Peyer's patch (tissue), 4 donors: ENCODE measurements at regions not wholly inside any gene's neighbourhood (a gene's known extent, or its start where the extent isn't known, plus 50 kb on each side); places are given as distances from the start of the nearest gene placed in this dataset.

Experiments used
- DNase-seq, 3 donors: peaks; one replicate each; pipeline ENCODE4 v3.0.0-alpha.2; 2017 to 2019
- H3K27ac ChIP-seq, 4 donors: fragments of 200-600 bp; sonication (generic); one replicate each; pipeline ENCODE4 v1.5.1; 2016 to 2019
- H3K27me3 ChIP-seq, 2 donors: fragments of 200-600 bp; sonication (generic); one replicate each; pipeline ENCODE4 v1.5.1; 2019
- H3K36me3 ChIP-seq, 3 donors: fragments of 200-600 bp; sonication (generic); one replicate each; pipeline ENCODE4 v1.5.1; 2016 to 2019
- H3K4me1 ChIP-seq, 4 donors: fragments of 200-600 bp; sonication (generic); one replicate each; pipeline ENCODE4 v1.5.1; 2016 to 2019
- H3K4me3 ChIP-seq, 4 donors: fragments of 200-600 bp; sonication (generic); 1 replicate in 3 of 4; 2 replicates in 1 of 4; pipeline ENCODE4 v1.5.1; 2016 to 2019; ENCODE audit warnings: mild to moderate bottlenecking in 1 of 4
- H3K9me3 ChIP-seq, 4 donors: fragments of 200-600 bp; sonication (generic); one replicate each; pipeline ENCODE4 v1.5.1; 2016 to 2019; ENCODE audit warnings: mild to moderate bottlenecking in 1 of 4
- CTCF ChIP-seq, 6 experiments: fragments of 450-650 bp in 4 of 6; fragments of 200-600 bp in 2 of 6; sonication (generic) in 1 of 6; IDR thresholded peaks; one replicate each; pipeline ENCODE4 v1.5.1; 2017 to 2019; ENCODE audit warnings: antibody characterized with exemption in 6 of 6, mild to moderate bottlenecking in 3 of 6, moderate library complexity in 1 of 6
- POLR2A ChIP-seq, 2 donors: fragments of 450-650 bp; IDR thresholded peaks; one replicate each; pipeline ENCODE4 v1.5.1; 2017; ENCODE audit warnings: antibody characterized with exemption in 2 of 2, mild to moderate bottlenecking in 2 of 2, moderate library complexity in 2 of 2

GRCh38 chr10:25083546-25084111, 67.2 kb downstream of the THNSL1 start:
- no peak for TF ChIP-seq POLR2A (IDR thresholded peaks at IDR 0.05)
- TF ChIP-seq CTCF (IDR thresholded peaks at IDR 0.05): no peak
- H3K9me3 ChIP-seq: no peaks in the 10 kb centered on the region
- H3K27me3 ChIP-seq: no peaks in the 10 kb centered on the region
- no peak overlapping the region for H3K4me3 ChIP-seq
- H3K36me3 ChIP-seq: no peaks in the 10 kb centered on the region
- peaks cover 0 to 4% (median 2%) of the 10 kb centered on the region in 4 donors for H3K4me1 ChIP-seq
- DNase-seq: no peak
- no peak overlapping the region for H3K27ac ChIP-seq

GRCh38 chr10:25084447-25084846, 68.0 kb downstream of the THNSL1 start:
- no peak for DNase-seq

GRCh38 chr10:25094590-25094989, 78.2 kb downstream of the THNSL1 start:
- Histone ChIP-seq H3K9me3 (peaks cover 0 to 12% (median 2%) of the 10 kb centered on the region in 4 donors), H3K4me3 (no peak overlapping the region), H3K4me1 (no peaks in the 10 kb centered on the region), H3K27me3 (no peaks in the 10 kb centered on the region), H3K27ac (no peak overlapping the region), H3K36me3 (no peaks in the 10 kb centered on the region)
- no peak for DNase-seq
- TF ChIP-seq CTCF (IDR thresholded peaks at IDR 0.05): no peak
- TF ChIP-seq POLR2A (IDR thresholded peaks at IDR 0.05): no peak

More at GRCh38 chr10:25084447-25084846, 68.0 kb downstream of the THNSL1 start:
- Histone ChIP-seq H3K27ac (no peak overlapping the region), H3K9me3 (no peaks in the 10 kb centered on the region), H3K4me3 (no peak overlapping the region), H3K36me3 (no peaks in the 10 kb centered on the region), H3K27me3 (no peaks in the 10 kb centered on the region), H3K4me1 (peaks cover 0 to 3% (median under 1%) of the 10 kb centered on the region in 4 donors)
- TF ChIP-seq CTCF (IDR thresholded peaks at IDR 0.05) (no peak), POLR2A (IDR thresholded peaks at IDR 0.05) (no peak)

DNA sequence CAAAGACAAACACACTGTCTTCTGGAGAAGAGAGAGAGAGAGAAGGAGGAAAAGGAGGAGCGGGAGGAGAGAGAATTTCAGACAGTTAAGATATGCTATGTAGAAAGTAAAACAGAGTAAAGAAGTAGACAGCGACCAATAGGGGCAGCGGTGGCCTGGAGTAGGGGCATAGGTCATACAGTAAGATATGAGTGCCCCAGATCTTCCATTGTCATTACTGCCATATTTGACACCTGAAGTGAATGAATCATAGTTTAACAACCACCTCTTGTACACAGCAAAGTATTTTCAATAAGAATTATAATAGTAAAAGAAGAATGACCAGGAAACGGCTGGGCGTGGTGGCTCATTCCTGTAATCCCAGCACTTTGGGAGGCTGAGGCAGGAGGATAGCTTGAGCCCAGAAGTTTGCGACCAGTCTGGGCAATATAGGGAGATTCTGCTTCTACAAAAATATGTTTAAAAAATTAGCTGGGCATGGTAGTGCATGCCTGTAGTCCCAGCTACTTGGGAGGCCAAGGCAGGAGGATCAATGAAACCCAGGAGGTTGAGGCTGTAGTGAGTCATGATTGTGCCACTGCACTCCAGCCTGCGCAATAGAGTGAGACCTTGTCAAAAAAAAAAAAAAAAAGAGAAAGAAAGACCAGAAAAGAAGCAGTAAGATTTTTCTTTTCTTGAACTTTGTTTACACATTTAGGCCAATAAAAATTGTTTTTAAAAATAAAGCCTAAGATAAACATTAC, 77.0 kb upstream of the GPR158 start:
- no peak for DNase-seq
- H3K4me1 ChIP-seq: no peaks in the 10 kb centered on the region
- H3K36me3 ChIP-seq: no peaks in the 10 kb centered on the region
- no peaks in the 10 kb centered on the region for H3K27me3 ChIP-seq
- TF ChIP-seq POLR2A (IDR thresholded peaks at IDR 0.05) (no peak), CTCF (IDR thresholded peaks at IDR 0.05) (no peak)
- peaks cover 0 to 12% (median 2%) of the 10 kb centered on the region in 4 donors for H3K9me3 ChIP-seq
- no peak overlapping the region for H3K27ac ChIP-seq
- no peak overlapping the region for H3K4me3 ChIP-seq

- no peak overlapping the region for H3K4me3 ChIP-seq
- no peak for DNase-seq
- no peaks in the 10 kb centered on the region for H3K36me3 ChIP-seq
- H3K27ac ChIP-seq: no peak overlapping the region
- H3K27me3 ChIP-seq: no peaks in the 10 kb centered on the region
- TF ChIP-seq CTCF (IDR thresholded peaks at IDR 0.05) (no peak), POLR2A (IDR thresholded peaks at IDR 0.05) (no peak)
- H3K4me1 ChIP-seq: no peaks in the 10 kb centered on the region
- peaks cover 0 to 10% (median 0%) of the 10 kb centered on the region in 4 donors for H3K9me3 ChIP-seq
These were observed 74.7 kb upstream of the GPR158 start for GRCh38 chr10:25100141-25100540.
